Heart left ventricle (tissue), 13 donors: ENCODE measurements at regions not wholly inside any gene's neighbourhood (a gene's known extent, or its start where the extent isn't known, plus 50 kb on each side); places are given as distances from the start of the nearest gene placed in this dataset.

Source experiments
- POLR2A ChIP-seq, 2 donors: fragments of 450-650 bp; IDR thresholded peaks; one replicate each; pipeline ENCODE4 v1.6.1; 2017; ENCODE audit warnings: antibody characterized with exemption in 2 of 2, mild to moderate bottlenecking in 2 of 2, moderate library complexity in 2 of 2
- TF ChIP-seq, protein P1 (sequence below), 12 donors: fragments of 200-600 bp; sonication (generic) in 4 of 12; IDR thresholded peaks; one replicate each; pipeline versions ENCODE4 v1.5.0 to v1.8.0; 2018 to 2022; ENCODE audit warnings: antibody characterized with exemption in 12 of 12, mild to moderate bottlenecking in 5 of 12
- donor health status: ischemic (EF 13 %, LVEDD 7.1; RV severe dilation, severe dysfunction).
- donor health status: DM: no; HTN: yes; CAD: no.
- donor health status: DM: no; HTN: no; CAD: no.
- donor health status: ischemic (EF 25% LVEDD 6.9; RV normal size, moderate dysfunction).
- donor health status: ischemic (EF 25% LVEDD 5.7; RV mildly dilated, moderate dysfunction).
- donor health status: ischemic (EF 35%, LVEDD 5.7; RV mildly dilated, moderate dysfunction).
- donor health status: nonischemic (EF 11% LVEDD 7.7; RV severe dilation, severe dysfunction).
- donor health status: DM: yes; HTN: yes; CAD: no.
- donor health status: PGD.
- donor health status: ischemic (EF 29% LVEDD 5.4; RV normal size, mild dysfunction).
- donor health status: nonischemic (EF 23%, LVEDD 6.1; RV moderate dilation, normal function).

DNA sequence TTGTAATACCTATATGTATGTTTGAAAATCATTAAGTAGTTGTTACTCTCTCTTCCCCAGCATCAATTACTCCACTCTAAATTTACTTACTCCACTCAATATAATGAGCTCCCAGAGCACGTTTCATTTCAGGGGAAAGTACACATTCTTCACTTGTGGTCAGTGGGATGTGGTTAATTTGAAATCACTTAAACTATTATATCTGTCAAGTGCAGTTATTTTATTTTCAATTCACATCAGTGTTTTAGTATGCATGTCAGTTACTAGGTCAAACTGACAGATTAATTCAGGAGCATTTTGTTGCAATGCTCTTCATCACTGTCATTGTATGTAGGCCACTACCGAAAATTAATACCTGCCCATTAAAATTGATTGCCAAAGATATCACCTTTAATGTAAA is 376.1 kb downstream of the ZIC4 start:
- TF ChIP-seq, protein P1, sequence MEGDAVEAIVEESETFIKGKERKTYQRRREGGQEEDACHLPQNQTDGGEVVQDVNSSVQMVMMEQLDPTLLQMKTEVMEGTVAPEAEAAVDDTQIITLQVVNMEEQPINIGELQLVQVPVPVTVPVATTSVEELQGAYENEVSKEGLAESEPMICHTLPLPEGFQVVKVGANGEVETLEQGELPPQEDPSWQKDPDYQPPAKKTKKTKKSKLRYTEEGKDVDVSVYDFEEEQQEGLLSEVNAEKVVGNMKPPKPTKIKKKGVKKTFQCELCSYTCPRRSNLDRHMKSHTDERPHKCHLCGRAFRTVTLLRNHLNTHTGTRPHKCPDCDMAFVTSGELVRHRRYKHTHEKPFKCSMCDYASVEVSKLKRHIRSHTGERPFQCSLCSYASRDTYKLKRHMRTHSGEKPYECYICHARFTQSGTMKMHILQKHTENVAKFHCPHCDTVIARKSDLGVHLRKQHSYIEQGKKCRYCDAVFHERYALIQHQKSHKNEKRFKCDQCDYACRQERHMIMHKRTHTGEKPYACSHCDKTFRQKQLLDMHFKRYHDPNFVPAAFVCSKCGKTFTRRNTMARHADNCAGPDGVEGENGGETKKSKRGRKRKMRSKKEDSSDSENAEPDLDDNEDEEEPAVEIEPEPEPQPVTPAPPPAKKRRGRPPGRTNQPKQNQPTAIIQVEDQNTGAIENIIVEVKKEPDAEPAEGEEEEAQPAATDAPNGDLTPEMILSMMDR (IDR thresholded peaks at IDR 0.05): no peak
- TF ChIP-seq POLR2A (IDR thresholded peaks at IDR 0.05): no peak
